Activated CD4-positive, alpha-beta T cell treated with anti-CD3 and anti-CD28 coated beads for 36 hours (primary cell): ENCODE measurements at regions not wholly inside any gene's neighbourhood (a gene's known extent, or its start where the extent isn't known, plus 50 kb on each side); places are given as distances from the start of the nearest gene placed in this dataset.
"Not testable (repeated sequence)": the region's sequence is repeated elsewhere in the genome, so short reads cannot be mapped to it uniquely, and the experiment has no call there.

ENCODE experiments used
- ATAC-seq: fragments of 200-7000 bp; cut with Tn5 transposase; one replicate; pipeline ENCODE4 v1.10.0; 2021; ENCODE audit warnings: mild to moderate bottlenecking, moderate library complexity
- CTCF ChIA-PET: fragments of 350-600 bp; sonication (Branson Sonifier 250); formaldehyde crosslinking; loops from one replicate; lab custom pipeline; 2021; ENCODE audit warnings: antibody characterized with exemption; lab: Charles Lee
- POLR2A ChIA-PET: fragments of 350-600 bp; sonication (Branson Sonifier 250); formaldehyde crosslinking; loops from one replicate; lab custom pipeline; 2021; ENCODE audit warnings: antibody characterized with exemption, inconsistent platforms; lab: Charles Lee
- DNase-seq: peaks from one replicate; pipeline ENCODE4 v3.0.0-alpha.2; 2020
- H3K27ac Mint-ChIP-seq: one replicate; pipeline ENCODE4 v1.8.0; 2021; ENCODE audit warnings: mixed read lengths
- H3K27me3 Mint-ChIP-seq: one replicate; pipeline ENCODE4 v1.8.0; 2021; ENCODE audit warnings: mixed read lengths
- H3K36me3 Mint-ChIP-seq: one replicate; pipeline ENCODE4 v1.8.0; 2021; ENCODE audit warnings: low read depth, mixed read lengths
- H3K4me1 Mint-ChIP-seq: one replicate; pipeline ENCODE4 v1.8.0; 2021; ENCODE audit warnings: mixed read lengths
- H3K4me3 Mint-ChIP-seq: one replicate; pipeline ENCODE4 v1.8.0; 2021; ENCODE audit warnings: mild to moderate bottlenecking, moderate library complexity, mixed read lengths
- H3K9me3 Mint-ChIP-seq: one replicate; pipeline ENCODE4 v1.8.0; 2021; ENCODE audit warnings: low read depth, mixed read lengths
- intact Hi-C, 2 experiments: fragments of 100-400 bp; cut with DNase I in 1 of 2; cut with micrococcal nuclease in 1 of 2; formaldehyde crosslinking; loops; one replicate each; pipeline versions ENCODE4 v1.14.2 to v1.15.1; 2022 to 2024; cut with DNase I, micrococcal nuclease

DNA sequence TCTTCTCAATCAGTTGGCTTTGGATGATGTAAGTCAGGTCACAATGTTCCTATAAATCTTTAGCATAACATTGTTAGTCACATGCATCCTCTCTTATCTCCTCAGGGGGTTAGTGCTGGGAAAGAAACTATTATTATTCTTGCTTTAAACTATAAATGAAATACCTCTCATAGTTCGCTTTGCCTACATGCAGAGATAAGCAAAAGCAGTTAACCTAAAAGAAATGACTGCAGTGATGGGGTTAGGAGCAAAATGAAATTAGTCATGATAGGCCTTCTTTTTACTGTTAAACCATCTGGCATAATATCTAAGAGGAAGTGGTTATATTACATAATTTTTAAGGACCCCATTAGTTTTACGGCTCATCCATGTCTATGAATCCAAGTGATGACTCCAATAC, 91.7 kb upstream of the IGSF10 start:
- Mint-ChIP-seq H3K27ac (no peak overlapping the region), H3K9me3 (no peaks in the 10 kb centered on the region), H3K4me3 (no peak overlapping the region), H3K4me1 (no peaks in the 10 kb centered on the region), H3K27me3 (no peaks in the 10 kb centered on the region), H3K36me3 (no peaks in the 10 kb centered on the region)
- ChIA-PET CTCF (interaction anchor here (0.8 kb wide), 1 partner anchor 9 kb away, joined by 3 read pairs; no protein-coding TSS in a partner anchor), POLR2A (no interaction called here)
- intact Hi-C loops, result no loop called here
- DNase-seq (no peak), ATAC-seq (no peak)

- intact Hi-C loops, result no loop called here
- ATAC-seq (no peak), DNase-seq (no peak)
- H3K4me3 Mint-ChIP-seq, result no peak overlapping the region
- no peaks in the 10 kb centered on the region for H3K4me1 Mint-ChIP-seq
- no peaks in the 10 kb centered on the region for H3K36me3 Mint-ChIP-seq
- POLR2A ChIA-PET, result no interaction called here
- H3K9me3 Mint-ChIP-seq, result no peaks in the 10 kb centered on the region
- H3K27ac Mint-ChIP-seq, result no peak overlapping the region
- CTCF ChIA-PET, result no interaction called here
- no peaks in the 10 kb centered on the region for H3K27me3 Mint-ChIP-seq
Observed at GRCh38 chr3:151550642-151551041, 89.8 kb upstream of the IGSF10 start.

DNA sequence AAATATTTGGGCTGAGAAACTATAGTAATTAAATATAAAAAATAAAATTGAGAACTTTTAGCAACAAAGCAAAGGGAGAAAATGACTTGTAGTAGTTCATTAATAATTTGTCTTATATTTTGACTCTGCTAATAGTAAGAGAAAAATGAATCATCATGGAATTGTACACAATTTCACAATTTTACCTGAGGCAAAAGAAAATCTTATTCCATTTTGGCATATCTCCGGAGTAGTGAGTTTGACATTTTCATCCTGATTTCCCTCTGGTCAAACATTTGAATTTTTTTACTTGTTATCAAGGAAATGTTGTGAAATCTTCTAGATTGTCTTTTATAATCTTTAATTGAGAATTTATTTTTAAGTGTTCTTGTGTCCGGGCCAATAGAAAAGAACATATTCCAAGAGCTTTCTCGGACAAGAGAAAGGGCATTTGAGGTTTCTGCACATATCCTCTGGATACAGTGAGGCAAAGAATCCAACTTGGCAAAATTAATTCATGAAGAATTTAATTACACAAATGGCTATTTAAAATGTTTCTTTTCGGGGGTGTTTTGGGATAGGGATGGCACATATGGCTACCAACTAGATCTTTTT, 89.3 kb upstream of the IGSF10 start:
- H3K9me3 Mint-ChIP-seq, result no peaks in the 10 kb centered on the region
- ChIA-PET POLR2A (no interaction called here), CTCF (no interaction called here)
- DNase-seq (no peak), ATAC-seq (no peak)
- no peaks in the 10 kb centered on the region for H3K4me1 Mint-ChIP-seq
- H3K4me3 Mint-ChIP-seq, result no peak overlapping the region
- H3K27ac Mint-ChIP-seq, result no peak overlapping the region
- no peaks in the 10 kb centered on the region for H3K27me3 Mint-ChIP-seq
- H3K36me3 Mint-ChIP-seq, result no peaks in the 10 kb centered on the region
- intact Hi-C loops, result no loop called here

- Mint-ChIP-seq H3K27ac (no peak overlapping the region), H3K27me3 (no peaks in the 10 kb centered on the region), H3K4me3 (no peak overlapping the region), H3K4me1 (no peaks in the 10 kb centered on the region), H3K9me3 (no peaks in the 10 kb centered on the region), H3K36me3 (no peaks in the 10 kb centered on the region)
- DNase-seq (no peak), ATAC-seq (no peak)
- ChIA-PET CTCF (interaction anchor here (0.6 kb wide), 1 partner anchor 151 kb away, joined by 4 read pairs; no protein-coding TSS in a partner anchor), POLR2A (no interaction called here)
- intact Hi-C loops, result no loop called here
Observed at GRCh38 chr3:151548195-151548594, 87.3 kb upstream of the IGSF10 start.

DNA sequence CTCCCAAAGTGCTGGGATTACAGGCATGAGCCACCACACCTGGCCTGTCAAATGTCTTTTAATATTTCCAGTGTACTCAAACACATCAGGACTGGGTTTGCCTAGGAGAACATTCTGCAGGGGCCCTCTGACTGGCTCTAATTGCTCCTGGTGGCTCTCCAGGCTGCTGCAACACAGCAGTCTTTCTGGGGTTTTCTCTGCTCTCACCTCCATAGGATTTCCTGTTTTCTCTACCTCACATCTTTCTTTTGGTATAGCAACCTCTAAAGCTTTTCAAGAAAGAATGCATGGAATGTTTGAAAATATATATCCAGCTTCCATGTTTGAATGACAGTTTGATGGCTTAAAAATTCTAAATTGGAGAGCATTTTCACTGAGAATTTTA, 83.3 kb upstream of the IGSF10 start:
- Mint-ChIP-seq H3K27ac (no peak overlapping the region), H3K4me3 (no peak overlapping the region), H3K27me3 (no peaks in the 10 kb centered on the region), H3K9me3 (no peaks in the 10 kb centered on the region), H3K36me3 (no peaks in the 10 kb centered on the region), H3K4me1 (no peaks in the 10 kb centered on the region)
- CTCF ChIA-PET, result interaction anchor here (1.2 kb wide), 1 partner anchor 11 kb away, joined by 3 read pairs; no protein-coding TSS in a partner anchor
- no peak for ATAC-seq
- no peak for DNase-seq
- POLR2A ChIA-PET, result no interaction called here
- intact Hi-C loops, result no loop called here

DNA sequence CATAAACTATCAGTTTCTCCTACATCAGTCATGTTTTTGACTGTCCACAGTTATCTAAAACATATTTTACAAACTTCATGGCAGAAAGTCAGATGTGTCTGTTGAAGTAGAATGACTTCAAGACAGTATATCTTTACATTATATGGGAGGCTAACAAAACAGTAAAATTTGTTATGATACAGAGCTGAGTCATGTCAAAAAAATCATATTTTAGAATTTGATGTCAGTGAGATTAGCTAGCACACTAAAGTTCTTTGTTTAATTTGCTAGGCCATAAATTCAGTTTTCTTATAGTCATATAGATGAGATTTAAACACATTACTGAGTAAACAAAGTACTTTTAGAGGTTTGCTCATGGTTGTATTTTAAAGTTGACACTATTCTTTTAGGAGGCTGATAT, 80.3 kb upstream of the IGSF10 start:
- Mint-ChIP-seq H3K4me1 (no peaks in the 10 kb centered on the region), H3K9me3 (no peaks in the 10 kb centered on the region), H3K27me3 (no peaks in the 10 kb centered on the region), H3K4me3 (no peak overlapping the region), H3K36me3 (no peaks in the 10 kb centered on the region), H3K27ac (no peak overlapping the region)
- intact Hi-C loops, result no loop called here
- DNase-seq (no peak), ATAC-seq (no peak)
- ChIA-PET CTCF (no interaction called here), POLR2A (no interaction called here)

DNA sequence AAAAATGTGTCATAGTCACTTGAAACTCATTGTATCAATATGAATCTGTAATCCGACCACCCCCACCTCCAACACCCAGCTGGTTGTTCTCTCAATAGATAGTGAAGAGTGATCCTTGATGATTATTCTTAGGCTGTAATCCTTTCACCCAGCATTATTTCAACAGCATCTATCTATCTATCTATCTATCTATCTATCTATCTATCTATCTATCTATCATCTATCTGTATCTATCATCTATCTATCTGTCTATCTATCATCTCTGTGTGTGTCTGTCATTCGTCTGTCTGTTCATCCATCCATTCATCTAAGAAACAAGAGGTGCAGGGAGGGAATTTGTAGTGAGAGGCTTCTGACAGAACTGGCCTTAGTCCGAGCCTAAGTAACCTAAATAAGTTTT, 78.7 kb upstream of the IGSF10 start:
- ChIA-PET POLR2A (no interaction called here), CTCF (interaction anchor here (0.7 to 1.4 kb wide), 3 partner anchors 11 to 298 kb away, joined by 3 to 4 read pairs (median 4); no protein-coding TSS in a partner anchor)
- Mint-ChIP-seq H3K4me3 (no peak overlapping the region), H3K36me3 (no peaks in the 10 kb centered on the region), H3K27me3 (no peaks in the 10 kb centered on the region), H3K27ac (no peak overlapping the region), H3K9me3 (no peaks in the 10 kb centered on the region), H3K4me1 (no peaks in the 10 kb centered on the region)
- no peak for ATAC-seq
- no peak for DNase-seq
- intact Hi-C loops, result no loop called here

GRCh38 chr3:151538456-151539393, 77.9 kb upstream of the IGSF10 start:
- POLR2A ChIA-PET, result no interaction called here
- CTCF ChIA-PET, result interaction anchor here (0.5 to 1.1 kb wide), 3 partner anchors 10 to 299 kb away, joined by 3 to 4 read pairs (median 3); no protein-coding TSS in a partner anchor
- no peak for ATAC-seq

DNA sequence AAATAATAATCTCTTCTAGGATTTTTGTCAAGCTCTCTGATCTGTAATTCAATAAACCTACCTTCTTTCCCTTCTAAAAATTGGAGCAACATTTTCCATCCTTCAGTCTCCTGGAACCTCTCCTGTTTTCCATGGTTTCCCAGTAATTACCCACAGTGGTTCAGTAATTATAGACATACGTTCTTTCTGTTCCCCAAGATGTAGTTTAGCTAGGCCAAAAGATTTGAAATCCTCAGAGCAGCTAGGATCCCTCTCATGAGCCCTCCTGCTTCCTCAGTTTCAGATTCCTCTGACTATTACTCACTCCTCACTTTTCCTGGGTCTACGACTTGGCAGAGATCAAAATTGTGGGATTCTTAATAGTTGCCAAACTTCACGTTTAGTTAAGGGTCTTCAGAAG, 76.9 kb upstream of the IGSF10 start:
- ATAC-seq (no peak), DNase-seq (no peak)
- no peaks in the 10 kb centered on the region for H3K27me3 Mint-ChIP-seq
- no peaks in the 10 kb centered on the region for H3K4me1 Mint-ChIP-seq
- H3K4me3 Mint-ChIP-seq, result no peak overlapping the region
- H3K36me3 Mint-ChIP-seq, result no peaks in the 10 kb centered on the region
- H3K27ac Mint-ChIP-seq, result no peak overlapping the region
- no peaks in the 10 kb centered on the region for H3K9me3 Mint-ChIP-seq
- intact Hi-C loops, result no loop called here
- POLR2A ChIA-PET, result no interaction called here
- CTCF ChIA-PET, result interaction anchor here (1.0 kb wide), 1 partner anchor 77 kb away, joined by 3 read pairs; no protein-coding TSS in a partner anchor

More at GRCh38 chr3:151538456-151539393, 77.9 kb upstream of the IGSF10 start:
- Mint-ChIP-seq H3K4me1 (no peaks in the 10 kb centered on the region), H3K27ac (no peak overlapping the region), H3K36me3 (no peaks in the 10 kb centered on the region), H3K9me3 (no peaks in the 10 kb centered on the region), H3K4me3 (no peak overlapping the region), H3K27me3 (no peaks in the 10 kb centered on the region)
- intact Hi-C loops, result no loop called here
- no peak for DNase-seq

- H3K4me1 Mint-ChIP-seq, result no peaks in the 10 kb centered on the region
- intact Hi-C loops, result no loop called here
- DNase-seq (no peak), ATAC-seq (no peak)
- H3K27ac Mint-ChIP-seq, result no peak overlapping the region
- H3K9me3 Mint-ChIP-seq, result no peaks in the 10 kb centered on the region
- H3K36me3 Mint-ChIP-seq, result no peaks in the 10 kb centered on the region
- H3K27me3 Mint-ChIP-seq, result peaks cover 9% of the 10 kb centered on the region
- no peak overlapping the region for H3K4me3 Mint-ChIP-seq
- POLR2A ChIA-PET, result no interaction called here
- CTCF ChIA-PET, result no interaction called here
Observed at GRCh38 chr3:151526757-151527156, 65.9 kb upstream of the IGSF10 start.

- ATAC-seq (no peak), DNase-seq (no peak)
- ChIA-PET POLR2A (no interaction called here), CTCF (no interaction called here)
- Mint-ChIP-seq H3K27me3 (peaks cover 15% of the 10 kb centered on the region), H3K27ac (no peak overlapping the region), H3K36me3 (no peaks in the 10 kb centered on the region), H3K4me1 (no peaks in the 10 kb centered on the region), H3K9me3 (peaks cover 7% of the 10 kb centered on the region), H3K4me3 (no peak overlapping the region)
- intact Hi-C loops, result no loop called here
Observed at GRCh38 chr3:151520105-151520504, 59.2 kb upstream of the IGSF10 start.

DNA sequence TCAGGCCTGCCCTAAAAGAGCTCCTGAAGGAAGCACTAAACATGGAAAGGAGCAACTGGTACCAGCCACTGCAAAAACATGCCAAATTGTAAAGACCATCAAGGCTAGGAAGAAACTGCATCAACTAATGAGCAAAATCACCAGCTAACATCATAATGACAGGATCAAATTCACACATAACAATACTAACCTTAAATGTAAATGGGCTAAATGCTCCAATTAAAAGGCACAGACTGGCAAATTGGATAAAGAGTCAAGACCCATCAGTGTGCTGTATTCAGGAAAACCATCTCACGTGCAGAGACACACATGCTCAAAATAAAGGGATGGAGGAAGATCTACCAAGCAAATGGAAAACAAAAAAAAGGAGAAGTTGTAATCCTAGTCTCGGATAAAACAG, 50.6 kb upstream of the IGSF10 start:
- H3K36me3 Mint-ChIP-seq, ATAC-seq, POLR2A ChIA-PET, CTCF ChIA-PET, H3K27ac Mint-ChIP-seq, DNase-seq, H3K4me3 Mint-ChIP-seq, intact Hi-C loops, H3K4me1 Mint-ChIP-seq, H3K27me3 Mint-ChIP-seq, H3K9me3 Mint-ChIP-seq: not testable (repeated sequence)
